ENCODE measurements at regions not wholly inside any gene's neighbourhood (a gene's known extent, or its start where the extent isn't known, plus 50 kb on each side); places are given as distances from the start of the nearest gene placed in this dataset.

- TF ChIP-seq, protein P1, sequence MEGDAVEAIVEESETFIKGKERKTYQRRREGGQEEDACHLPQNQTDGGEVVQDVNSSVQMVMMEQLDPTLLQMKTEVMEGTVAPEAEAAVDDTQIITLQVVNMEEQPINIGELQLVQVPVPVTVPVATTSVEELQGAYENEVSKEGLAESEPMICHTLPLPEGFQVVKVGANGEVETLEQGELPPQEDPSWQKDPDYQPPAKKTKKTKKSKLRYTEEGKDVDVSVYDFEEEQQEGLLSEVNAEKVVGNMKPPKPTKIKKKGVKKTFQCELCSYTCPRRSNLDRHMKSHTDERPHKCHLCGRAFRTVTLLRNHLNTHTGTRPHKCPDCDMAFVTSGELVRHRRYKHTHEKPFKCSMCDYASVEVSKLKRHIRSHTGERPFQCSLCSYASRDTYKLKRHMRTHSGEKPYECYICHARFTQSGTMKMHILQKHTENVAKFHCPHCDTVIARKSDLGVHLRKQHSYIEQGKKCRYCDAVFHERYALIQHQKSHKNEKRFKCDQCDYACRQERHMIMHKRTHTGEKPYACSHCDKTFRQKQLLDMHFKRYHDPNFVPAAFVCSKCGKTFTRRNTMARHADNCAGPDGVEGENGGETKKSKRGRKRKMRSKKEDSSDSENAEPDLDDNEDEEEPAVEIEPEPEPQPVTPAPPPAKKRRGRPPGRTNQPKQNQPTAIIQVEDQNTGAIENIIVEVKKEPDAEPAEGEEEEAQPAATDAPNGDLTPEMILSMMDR (IDR thresholded peaks at IDR 0.05; ENCODE audit: low read length) = no peak
- TF ChIP-seq EZH2 (IDR thresholded peaks at IDR 0.05; ENCODE audit: borderline replicate concordance, low read length) = no peak
These were observed 609.1 kb downstream of the UTRN start for GRCh38 chr6:144894240-144894639.

Data from OCI-LY1 (cell line).